HepG2 (cell line): ENCODE measurements at regions not wholly inside any gene's neighbourhood (a gene's known extent, or its start where the extent isn't known, plus 50 kb on each side); places are given as distances from the start of the nearest gene placed in this dataset.

Experiments
- ATF7-NPFF ChIP-seq: sonication (generic); formaldehyde crosslinking; IDR thresholded peaks from 2 replicates; pipeline ENCODE4 v1.8.1; 2023; ENCODE audit warnings: mild to moderate bottlenecking, low read depth, missing genetic modification reagents, moderate library complexity
- BCL6 ChIP-seq: IDR thresholded peaks from 2 replicates; pipeline ENCODE4 v1.6.1; 2016; ENCODE audit warnings: missing genetic modification reagents, missing compliant biosample characterization
- CBFB ChIP-seq: sonication (generic); formaldehyde crosslinking; IDR thresholded peaks from 2 replicates; pipeline ENCODE4 v1.4.0; 2020; ENCODE audit warnings: missing genetic modification reagents
- MIXL1 ChIP-seq: IDR thresholded peaks from 2 replicates; pipeline ENCODE4 v1.6.1; 2016
- NKX3-1 ChIP-seq: sonication (generic); formaldehyde crosslinking; IDR thresholded peaks from 2 replicates; pipeline ENCODE4 v1.5.0; 2020; ENCODE audit warnings: missing genetic modification reagents
- PTBP1 ChIP-seq: fragments of 200-400 bp; formaldehyde crosslinking; IDR thresholded peaks from 2 replicates; pipeline ENCODE4 v1.6.1; 2018; ENCODE audit warnings: low read length, low read depth; ENCODE audit not compliant: poor library complexity, severe bottlenecking
- ZC3H4 ChIP-seq: sonication (generic); formaldehyde crosslinking; IDR thresholded peaks from 2 replicates; pipeline ENCODE4 v1.4.0; 2020; ENCODE audit warnings: missing genetic modification reagents, borderline replicate concordance
- ZFP90 ChIP-seq: sonication (generic); formaldehyde crosslinking; IDR thresholded peaks from 2 replicates; pipeline ENCODE4 v1.8.0; 2022; ENCODE audit warnings: missing genetic modification reagents, mild to moderate bottlenecking, inconsistent platforms, borderline replicate concordance
- ZMYM4 ChIP-seq: sonication (generic); formaldehyde crosslinking; IDR thresholded peaks from 2 replicates; pipeline ENCODE4 v1.8.1; 2023; ENCODE audit warnings: mild to moderate bottlenecking, missing genetic modification reagents
- ZNF207 ChIP-seq: fragments of 450-650 bp; IDR thresholded peaks from 2 replicates; pipeline ENCODE4 v1.6.1; 2016; ENCODE audit warnings: antibody characterized with exemption, borderline replicate concordance
- ZNF263 ChIP-seq: sonication (generic); formaldehyde crosslinking; IDR thresholded peaks from 2 replicates; pipeline ENCODE4 v1.4.0; 2020; ENCODE audit warnings: missing genetic modification reagents
- ZNF292 ChIP-seq: sonication (generic); formaldehyde crosslinking; IDR thresholded peaks from 2 replicates; pipeline ENCODE4 v1.8.1; 2022; ENCODE audit warnings: mild to moderate bottlenecking, low read depth, missing genetic modification reagents, borderline replicate concordance
- ZNF350 ChIP-seq: sonication (generic); formaldehyde crosslinking; IDR thresholded peaks from 2 replicates; pipeline ENCODE4 v1.4.0; 2020; ENCODE audit warnings: mild to moderate bottlenecking, low read depth, missing genetic modification reagents, borderline replicate concordance
- ZNF839 ChIP-seq: sonication (generic); formaldehyde crosslinking; IDR thresholded peaks from 2 replicates; pipeline ENCODE4 v1.4.0; 2020; ENCODE audit warnings: missing genetic modification reagents, mild to moderate bottlenecking, borderline replicate concordance
- TF ChIP-seq, protein P1 (sequence below): fragments of 450-650 bp; IDR thresholded peaks from 2 replicates; pipeline ENCODE4 v1.6.1; 2016
- TF ChIP-seq, protein P2 (sequence below): sonication (generic); formaldehyde crosslinking; IDR thresholded peaks from 2 replicates; pipeline ENCODE4 v1.5.0; 2020; ENCODE audit warnings: mild to moderate bottlenecking, low read depth, missing genetic modification reagents, borderline replicate concordance
- TF ChIP-seq, protein P3 (sequence below): sonication (generic); formaldehyde crosslinking; IDR thresholded peaks from 2 replicates; pipeline ENCODE4 v1.9.0; 2021; ENCODE audit warnings: missing genetic modification reagents, borderline replicate concordance

DNA sequence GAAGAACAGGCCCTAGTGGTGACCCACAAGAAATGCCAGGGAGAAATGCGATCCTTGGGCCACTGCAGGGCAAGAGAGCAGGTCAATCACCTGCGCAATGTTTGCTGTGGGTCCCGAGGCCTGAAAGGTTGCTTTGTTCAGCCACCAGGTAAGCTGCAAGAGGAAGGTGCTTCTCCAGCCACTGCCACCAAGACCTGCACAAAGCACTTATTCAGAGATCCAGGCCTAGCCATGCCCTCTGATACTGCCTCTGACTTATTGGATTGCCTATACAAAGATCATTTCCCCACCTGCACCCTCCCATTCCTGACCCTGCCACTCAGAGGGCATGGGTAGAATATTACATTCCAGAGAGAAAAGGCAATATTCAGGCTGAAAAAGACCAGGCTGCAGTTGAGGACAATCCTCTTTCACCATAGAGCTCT lies 349.4 kb upstream of the NFIA start (continued):
- TF ChIP-seq ZNF292 (peak; percentile 62; the same call in 1 of the 2 replicates), ATF7-NPFF (CRISPR knock-in tag) (no peak), NKX3-1 (CRISPR knock-in tag) (no peak), ZNF350 (CRISPR knock-in tag) (no peak), ZNF207 (no peak), ZNF839 (CRISPR knock-in tag) (no peak), BCL6 (CRISPR knock-in tag) (peak; percentile 43), CBFB (CRISPR knock-in tag) (no peak), MIXL1 (CRISPR knock-in tag) (no peak), ZFP90 (CRISPR knock-in tag) (no peak), ZC3H4 (CRISPR knock-in tag) (no peak), ZNF263 (CRISPR knock-in tag) (no peak), PTBP1 (no peak), ZMYM4 (0 out of 2 replicates have a peak, but pooled peaks have one; percentile 48)
- TF ChIP-seq, protein P1, sequence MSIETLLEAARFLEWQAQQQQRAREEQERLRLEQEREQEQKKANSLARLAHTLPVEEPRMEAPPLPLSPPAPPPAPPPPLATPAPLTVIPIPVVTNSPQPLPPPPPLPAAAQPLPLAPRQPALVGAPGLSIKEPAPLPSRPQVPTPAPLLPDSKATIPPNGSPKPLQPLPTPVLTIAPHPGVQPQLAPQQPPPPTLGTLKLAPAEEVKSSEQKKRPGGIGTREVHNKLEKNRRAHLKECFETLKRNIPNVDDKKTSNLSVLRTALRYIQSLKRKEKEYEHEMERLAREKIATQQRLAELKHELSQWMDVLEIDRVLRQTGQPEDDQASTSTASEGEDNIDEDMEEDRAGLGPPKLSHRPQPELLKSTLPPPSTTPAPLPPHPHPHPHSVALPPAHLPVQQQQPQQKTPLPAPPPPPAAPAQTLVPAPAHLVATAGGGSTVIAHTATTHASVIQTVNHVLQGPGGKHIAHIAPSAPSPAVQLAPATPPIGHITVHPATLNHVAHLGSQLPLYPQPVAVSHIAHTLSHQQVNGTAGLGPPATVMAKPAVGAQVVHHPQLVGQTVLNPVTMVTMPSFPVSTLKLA = no peak
- TF ChIP-seq, protein P2, sequence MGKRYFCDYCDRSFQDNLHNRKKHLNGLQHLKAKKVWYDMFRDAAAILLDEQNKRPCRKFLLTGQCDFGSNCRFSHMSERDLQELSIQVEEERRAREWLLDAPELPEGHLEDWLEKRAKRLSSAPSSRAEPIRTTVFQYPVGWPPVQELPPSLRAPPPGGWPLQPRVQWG = no peak
- TF ChIP-seq, protein P3, sequence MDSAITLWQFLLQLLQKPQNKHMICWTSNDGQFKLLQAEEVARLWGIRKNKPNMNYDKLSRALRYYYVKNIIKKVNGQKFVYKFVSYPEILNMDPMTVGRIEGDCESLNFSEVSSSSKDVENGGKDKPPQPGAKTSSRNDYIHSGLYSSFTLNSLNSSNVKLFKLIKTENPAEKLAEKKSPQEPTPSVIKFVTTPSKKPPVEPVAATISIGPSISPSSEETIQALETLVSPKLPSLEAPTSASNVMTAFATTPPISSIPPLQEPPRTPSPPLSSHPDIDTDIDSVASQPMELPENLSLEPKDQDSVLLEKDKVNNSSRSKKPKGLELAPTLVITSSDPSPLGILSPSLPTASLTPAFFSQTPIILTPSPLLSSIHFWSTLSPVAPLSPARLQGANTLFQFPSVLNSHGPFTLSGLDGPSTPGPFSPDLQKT (CRISPR knock-in tag) = no peak
